Fibroblast of skin of right quadriceps (primary cell): ENCODE measurements at regions not wholly inside any gene's neighbourhood (a gene's known extent, or its start where the extent isn't known, plus 50 kb on each side); places are given as distances from the start of the nearest gene placed in this dataset.
"Not testable (repeated sequence)": the region's sequence is repeated elsewhere in the genome, so short reads cannot be mapped to it uniquely, and the experiment has no call there.

Experiments
- DNase-seq: peaks from one replicate; pipeline ENCODE4 v3.0.0-alpha.2; 2013

- DNase-seq = no peak
Observed at GRCh38 chr2:47964277-47964676, 58.0 kb upstream of the FBXO11 start.

- DNase-seq = no peak
Observed at GRCh38 chr2:47964722-47965434, 58.6 kb upstream of the FBXO11 start.

- DNase-seq = not testable (repeated sequence)
Observed at GRCh38 chr2:47976728-47977127, 70.4 kb upstream of the FBXO11 start.

- DNase-seq = no peak
Observed at GRCh38 chr2:47984041-47984440, 77.7 kb upstream of the FBXO11 start.

GRCh38 chr2:47990503-47990902, 84.2 kb upstream of the FBXO11 start:
- DNase-seq = no peak

- no peak for DNase-seq
Observed at GRCh38 chr2:47992671-47993070, 86.4 kb upstream of the FBXO11 start.

DNA sequence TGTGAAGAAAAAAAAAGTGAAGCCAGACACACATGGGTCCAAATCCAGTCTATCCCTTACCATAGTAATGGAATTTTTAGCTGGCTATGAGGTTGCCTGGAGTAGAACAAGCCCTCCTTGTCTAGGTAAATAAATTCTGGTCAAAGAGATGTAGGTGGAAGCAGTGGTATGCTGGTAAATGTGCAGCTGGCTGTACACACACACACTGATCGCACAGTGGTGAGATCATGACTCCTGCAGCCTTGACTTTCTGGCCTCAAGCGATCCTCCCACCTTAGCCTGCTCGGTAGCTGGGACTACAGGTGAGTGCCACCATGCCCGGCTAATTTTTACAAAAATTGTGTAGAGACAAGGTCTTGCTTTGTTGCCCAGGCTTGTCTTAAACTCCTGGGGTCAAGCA, 90.5 kb upstream of the FBXO11 start:
- no peak for DNase-seq

- no peak for DNase-seq
Observed at GRCh38 chr2:47999512-47999911, 93.2 kb upstream of the FBXO11 start.

GRCh38 chr2:48001498-48001897, 95.2 kb upstream of the FBXO11 start:
- no peak for DNase-seq

DNA sequence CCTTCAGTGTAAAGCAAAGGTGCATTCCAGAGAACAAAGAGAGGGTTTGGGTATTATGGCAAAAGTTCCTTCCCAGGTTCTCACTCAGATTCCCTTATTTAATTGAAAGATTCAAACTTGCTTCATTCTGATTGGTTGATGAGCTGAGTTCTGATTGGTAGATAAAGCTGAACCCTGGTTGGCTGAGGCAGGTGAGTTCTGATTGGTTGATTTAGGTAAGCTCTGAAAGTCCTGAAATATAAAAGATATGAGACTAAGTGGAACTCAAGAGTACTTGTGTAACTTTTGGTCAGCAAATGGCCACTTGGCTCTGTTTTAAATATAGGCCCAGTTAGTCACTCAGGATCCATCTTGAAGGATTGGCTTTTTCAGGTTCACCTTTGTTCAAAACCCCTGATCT, 99.8 kb upstream of the FBXO11 start:
- no peak for DNase-seq

DNA sequence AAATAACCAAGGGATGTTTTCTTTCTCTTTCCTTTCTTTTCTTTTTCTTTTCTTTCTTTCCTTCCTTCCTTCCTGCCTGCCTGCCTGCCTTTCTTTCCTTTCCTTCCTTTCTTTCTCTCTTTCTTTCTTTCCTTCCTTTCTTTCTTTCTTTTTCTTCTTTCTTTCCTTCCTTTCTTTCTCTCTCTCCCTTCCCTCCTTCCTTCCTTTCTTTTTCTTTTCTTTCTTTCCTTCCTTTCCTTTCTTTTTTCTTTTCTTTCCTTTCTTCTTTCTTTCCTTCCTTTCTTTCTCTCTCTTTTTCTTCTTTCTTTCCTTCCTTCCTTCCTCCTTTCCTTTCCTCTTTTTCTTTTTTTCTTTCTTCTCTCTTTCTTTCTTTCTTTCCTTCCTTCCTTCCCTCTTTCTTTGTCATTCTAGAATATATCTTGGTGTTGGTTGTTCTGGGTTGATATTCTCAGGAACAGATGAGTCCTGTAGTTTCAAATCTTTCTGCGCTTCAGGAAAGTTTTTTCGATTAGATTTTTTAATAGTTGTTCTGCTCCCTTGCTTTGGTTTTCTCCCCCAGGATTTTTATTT, 101.5 kb upstream of the FBXO11 start:
- DNase-seq = no peak

GRCh38 chr2:48009256-48009655, 103.0 kb upstream of the FBXO11 start:
- no peak for DNase-seq

DNA sequence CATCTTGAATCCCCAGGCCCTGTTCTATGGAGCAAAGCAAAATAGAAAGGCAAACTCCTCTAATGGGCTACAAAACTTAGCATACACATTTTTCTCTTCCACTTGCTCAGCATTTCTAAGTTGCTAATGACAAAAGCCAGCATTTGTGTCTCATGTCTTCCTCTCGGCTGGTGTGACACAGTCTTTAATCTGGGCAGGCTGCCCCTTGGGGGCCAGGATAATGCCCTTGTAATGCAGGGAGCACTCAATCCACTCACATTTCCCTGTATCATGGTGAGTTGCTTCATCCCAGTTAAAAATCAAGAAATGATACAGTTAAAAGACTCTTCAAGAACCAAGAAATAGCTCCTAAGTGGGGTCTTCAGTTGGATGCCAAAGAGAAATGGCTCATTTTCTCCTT, 109.1 kb upstream of the FBXO11 start:
- DNase-seq = no peak

DNA sequence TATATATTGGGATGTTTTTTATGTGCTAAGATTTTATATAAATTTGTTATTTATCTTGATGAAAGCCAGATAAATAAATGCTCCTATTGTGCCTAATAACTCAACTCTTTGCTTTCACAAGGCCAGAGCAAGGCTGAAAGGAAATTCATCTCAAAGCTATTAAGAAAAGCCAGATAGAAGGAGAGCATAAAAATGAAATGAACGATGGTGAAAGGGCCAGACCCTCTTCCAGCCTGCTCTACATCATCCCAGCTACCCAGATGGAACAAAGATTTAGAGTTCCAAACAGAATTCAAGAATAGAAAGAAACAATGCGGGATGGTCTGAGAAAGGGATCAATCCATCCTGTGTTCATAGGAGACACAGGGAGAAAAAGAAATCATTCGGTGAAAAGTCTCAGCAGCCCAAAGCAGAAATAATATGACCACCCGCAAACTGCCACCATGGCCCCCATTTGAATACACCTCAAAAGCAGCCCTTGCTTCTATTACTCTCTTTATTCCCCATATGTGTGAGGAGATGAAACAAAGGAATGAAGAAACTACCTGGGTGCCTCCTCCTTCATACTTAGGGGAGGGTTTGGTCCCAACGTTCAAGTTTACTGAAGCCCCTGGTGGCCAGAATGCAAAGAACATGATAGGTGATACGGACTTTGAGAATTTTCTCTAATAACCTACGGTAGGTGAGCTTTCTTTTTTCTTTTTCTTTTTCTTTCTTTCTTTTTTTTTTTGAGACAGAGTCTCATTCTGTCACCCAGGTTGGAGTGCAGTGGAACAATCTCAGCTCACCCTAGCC, 110.1 kb upstream of the FBXO11 start:
- DNase-seq = no peak

DNA sequence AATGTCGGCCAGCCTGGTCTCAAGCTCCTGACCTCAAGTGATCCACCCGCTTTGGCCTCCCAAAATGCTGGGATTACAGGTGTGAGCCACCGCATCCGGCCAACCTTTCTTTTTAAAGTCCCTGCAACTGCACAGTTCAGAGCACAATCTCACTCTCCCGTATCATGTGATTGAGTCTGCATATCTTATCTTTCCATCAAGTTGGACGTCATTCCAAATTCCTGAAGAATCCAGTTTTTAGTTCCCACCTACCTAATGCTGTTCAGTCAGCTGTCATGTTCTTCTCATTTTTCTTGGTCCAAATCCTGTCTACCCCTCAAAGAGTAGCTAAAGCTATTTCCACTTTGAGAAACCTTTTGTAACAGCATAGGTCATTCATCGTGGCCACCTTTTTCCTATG, 110.8 kb upstream of the FBXO11 start:
- no peak for DNase-seq

DNA sequence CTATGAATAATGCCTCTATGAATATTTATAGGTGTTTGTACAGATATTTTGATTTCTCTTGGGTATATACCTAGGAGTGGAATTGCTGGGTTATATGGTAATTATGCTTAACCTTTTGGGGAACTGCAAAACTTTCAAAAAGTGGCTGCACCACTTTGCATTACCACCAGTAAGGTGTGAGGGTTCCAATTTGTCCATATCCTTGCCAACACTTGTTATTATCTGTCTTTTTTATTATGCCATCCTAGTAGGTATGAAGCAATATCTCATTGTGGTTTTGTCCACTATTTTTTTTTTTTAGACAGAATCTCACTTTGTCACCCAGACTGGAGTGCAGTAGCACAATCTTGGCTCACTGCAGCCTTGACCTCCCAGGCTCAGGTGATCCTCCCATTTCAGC, 112.2 kb upstream of the FBXO11 start:
- DNase-seq = no peak

DNA sequence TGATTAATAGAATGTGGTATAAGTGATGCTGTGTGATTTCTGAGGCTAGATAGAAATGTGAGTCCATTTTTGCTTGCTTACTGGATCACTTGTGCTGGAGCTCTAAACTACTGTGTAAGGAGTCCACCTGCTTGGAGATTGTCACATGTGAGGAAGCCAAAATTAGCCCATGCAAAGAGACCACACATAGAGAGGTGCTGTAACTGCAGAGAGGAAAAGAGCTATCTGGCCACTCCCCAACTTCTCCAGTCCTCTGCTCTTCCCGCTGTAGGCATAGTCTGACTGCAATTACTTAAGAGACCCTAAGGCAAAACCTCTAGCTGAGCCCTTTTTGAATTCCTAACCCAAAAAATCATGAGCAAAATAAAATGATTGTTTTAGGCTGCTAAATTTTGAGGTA, 120.6 kb upstream of the FBXO11 start:
- no peak for DNase-seq

- DNase-seq = no peak
Observed at GRCh38 chr2:48032765-48033164, 126.5 kb upstream of the FBXO11 start.

DNA sequence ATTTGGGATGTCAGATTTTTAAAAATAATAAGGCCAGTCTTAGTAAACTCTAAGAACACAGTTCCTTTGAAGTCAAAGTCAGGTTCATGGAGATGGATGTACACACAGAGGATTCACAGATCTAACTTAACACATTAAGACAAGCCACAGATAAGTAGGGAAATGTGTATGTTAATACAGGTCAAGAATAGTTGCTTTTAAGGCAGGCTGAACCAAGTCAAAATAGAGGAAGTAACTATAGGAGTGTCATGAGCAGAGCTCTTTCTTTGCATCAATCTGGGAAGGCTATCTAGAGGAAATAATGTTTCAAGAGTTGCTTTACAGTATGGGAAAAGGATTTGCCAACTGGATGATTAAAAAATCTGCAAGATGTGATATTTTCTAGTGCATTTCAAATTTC, 128.0 kb upstream of the FBXO11 start:
- no peak for DNase-seq

- DNase-seq = no peak
Observed at GRCh38 chr2:48036312-48036711, 130.0 kb upstream of the FBXO11 start.

GRCh38 chr2:48039209-48039990, 133.1 kb upstream of the FBXO11 start:
- DNase-seq = no peak

DNA sequence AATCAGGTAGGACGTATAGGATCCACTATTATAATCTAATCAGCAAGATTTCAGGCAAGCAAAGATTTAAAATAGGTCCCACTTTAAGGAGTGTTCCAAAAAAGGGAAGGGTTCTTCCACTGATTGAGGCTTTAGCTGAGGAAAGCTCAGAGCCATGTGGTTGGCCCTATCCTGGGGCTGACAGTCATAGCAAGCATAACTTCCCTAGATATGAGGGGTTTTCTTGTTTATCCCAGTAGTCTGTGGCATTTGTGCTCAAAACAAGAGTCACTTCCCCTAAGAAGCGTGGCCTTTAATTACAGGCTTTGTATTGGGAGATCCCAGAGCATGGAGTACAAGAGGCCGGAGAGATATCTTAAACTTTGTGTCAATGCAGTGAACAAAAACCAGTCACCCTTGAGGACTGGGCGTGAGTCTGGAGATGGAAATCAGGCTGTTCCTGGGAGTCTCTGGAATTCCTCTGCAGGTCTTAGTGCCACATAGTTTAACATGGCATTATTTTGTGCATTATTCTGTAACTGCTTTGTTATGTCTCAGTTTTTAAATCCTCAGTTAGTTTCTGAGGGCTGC, 136.9 kb upstream of the FBXO11 start:
- DNase-seq = no peak

- no peak for DNase-seq
Observed at GRCh38 chr2:48043746-48044145, 137.4 kb upstream of the FBXO11 start.
